Fibroblast of villous mesenchyme (primary cell): ENCODE measurements at regions not wholly inside any gene's neighbourhood (a gene's known extent, or its start where the extent isn't known, plus 50 kb on each side); places are given as distances from the start of the nearest gene placed in this dataset.

Experiments used
- DNase-seq: peaks from one replicate; pipeline ENCODE4 v3.0.0-alpha.2; 2010; ENCODE audit warnings: low read depth
- H3K4me3 ChIP-seq: 2 replicates; pipeline ENCODE4 v1.5.1; 2011; ENCODE audit warnings: low read depth, mild to moderate bottlenecking, low read length
- CTCF ChIP-seq: IDR thresholded peaks from 2 replicates; pipeline ENCODE4 v1.5.1; 2012; ENCODE audit warnings: low read depth, mild to moderate bottlenecking, low read length; ENCODE audit not compliant: insufficient read depth

DNA sequence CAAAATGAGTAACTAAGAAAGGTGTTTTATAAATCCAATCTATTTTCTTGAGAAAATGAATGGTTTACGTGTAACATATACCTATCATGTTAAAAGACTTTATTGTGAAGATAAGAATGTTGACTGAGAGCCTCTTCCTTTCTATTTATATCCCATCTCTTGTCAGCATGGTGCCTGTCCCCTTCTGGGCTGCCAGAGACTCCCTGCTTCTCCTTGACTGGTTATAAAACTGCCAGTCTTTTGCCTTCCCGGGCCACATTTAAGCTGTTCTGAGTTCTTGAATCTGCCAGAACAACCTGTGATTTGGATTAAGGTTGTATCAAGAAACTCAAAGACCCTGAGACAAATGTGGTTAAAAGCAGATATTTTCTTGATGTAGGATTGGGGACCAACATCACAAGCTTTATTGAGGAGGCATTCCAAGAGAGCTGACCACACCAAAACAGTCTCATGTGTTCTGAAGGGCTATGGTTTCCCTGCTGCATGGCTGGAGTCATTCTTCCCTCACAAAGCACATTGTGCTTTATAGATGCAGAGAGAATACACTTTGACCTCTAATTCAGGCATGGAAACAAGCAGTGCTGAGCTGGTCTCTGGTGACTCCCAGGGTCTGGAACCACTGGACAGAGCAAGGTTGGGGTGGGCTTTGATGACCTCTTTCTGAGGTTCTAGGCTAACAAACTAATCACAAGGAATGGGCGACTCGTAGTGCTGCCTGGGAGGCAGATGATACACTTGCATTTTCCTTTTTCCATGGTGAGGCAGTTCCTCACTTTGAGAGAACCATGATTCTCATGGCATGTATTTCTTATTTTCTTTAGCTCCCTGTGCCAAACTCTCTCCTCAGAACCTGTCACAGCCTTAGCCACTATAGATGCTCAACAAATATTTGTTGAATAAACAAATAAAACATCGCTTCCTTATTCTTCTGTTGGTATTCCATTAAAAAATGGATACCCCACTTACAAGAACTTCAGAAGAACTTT lies 205.0 kb upstream of the PREP start:
- no peak for TF ChIP-seq CTCF
- peak; percentile 32 for DNase-seq
- no peak overlapping the region for H3K4me3 ChIP-seq

DNA sequence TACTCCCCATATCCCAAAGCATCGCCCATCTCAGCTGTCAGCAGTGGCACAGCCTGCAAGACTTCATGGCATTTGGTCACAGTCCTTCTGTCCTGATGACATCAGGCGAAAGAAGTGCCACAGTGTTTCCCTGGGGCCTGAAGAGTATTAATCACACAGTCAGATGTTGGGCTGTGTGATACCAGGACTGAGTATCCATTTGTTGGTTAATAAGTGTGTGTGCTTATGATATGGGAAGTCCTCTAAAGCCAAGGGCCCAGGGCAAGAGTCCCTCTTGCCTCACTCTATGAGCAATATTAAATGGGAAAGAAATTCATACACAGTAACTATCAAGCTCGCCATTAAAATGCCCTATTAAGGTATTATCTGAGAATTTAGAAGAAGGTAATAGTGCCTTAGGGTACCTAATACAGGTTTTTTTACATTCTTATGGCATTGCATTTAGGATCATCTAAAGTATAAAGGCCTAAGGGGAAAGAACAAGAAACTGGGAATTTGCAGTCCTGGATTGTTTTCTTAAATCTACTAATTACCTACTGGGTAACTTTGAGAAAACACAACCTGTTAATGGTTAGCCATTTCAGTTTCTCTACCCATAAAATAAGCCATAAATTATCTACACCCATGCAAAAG lies 204.1 kb upstream of the PREP start:
- TF ChIP-seq CTCF, result no peak

DNA sequence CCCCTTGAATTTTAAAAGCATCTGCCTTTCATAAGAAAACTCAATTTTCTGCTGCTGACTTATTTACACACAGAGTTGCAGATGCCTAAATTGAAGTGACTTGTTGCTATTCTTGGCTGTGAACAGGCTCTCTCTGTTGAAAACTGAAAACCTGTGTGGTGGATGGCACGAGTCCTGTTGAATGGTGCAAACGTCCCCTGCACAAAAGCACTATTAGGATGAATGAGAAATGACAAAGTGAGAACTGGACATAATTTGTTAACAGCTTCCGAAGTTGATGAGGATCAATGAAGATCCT lies 201.7 kb upstream of the PREP start:
- DNase-seq, result no peak
- TF ChIP-seq CTCF, result no peak
- no peak overlapping the region for H3K4me3 ChIP-seq

More for the DNA sequence above, 204.1 kb upstream of the PREP start:
- DNase-seq, result no peak
- no peak overlapping the region for H3K4me3 ChIP-seq

- no peak for TF ChIP-seq CTCF
- no peak overlapping the region for H3K4me3 ChIP-seq
- DNase-seq, result peak; percentile 98
Observed at GRCh38 chr6:105603788-105604586, 201.1 kb upstream of the PREP start.

DNA sequence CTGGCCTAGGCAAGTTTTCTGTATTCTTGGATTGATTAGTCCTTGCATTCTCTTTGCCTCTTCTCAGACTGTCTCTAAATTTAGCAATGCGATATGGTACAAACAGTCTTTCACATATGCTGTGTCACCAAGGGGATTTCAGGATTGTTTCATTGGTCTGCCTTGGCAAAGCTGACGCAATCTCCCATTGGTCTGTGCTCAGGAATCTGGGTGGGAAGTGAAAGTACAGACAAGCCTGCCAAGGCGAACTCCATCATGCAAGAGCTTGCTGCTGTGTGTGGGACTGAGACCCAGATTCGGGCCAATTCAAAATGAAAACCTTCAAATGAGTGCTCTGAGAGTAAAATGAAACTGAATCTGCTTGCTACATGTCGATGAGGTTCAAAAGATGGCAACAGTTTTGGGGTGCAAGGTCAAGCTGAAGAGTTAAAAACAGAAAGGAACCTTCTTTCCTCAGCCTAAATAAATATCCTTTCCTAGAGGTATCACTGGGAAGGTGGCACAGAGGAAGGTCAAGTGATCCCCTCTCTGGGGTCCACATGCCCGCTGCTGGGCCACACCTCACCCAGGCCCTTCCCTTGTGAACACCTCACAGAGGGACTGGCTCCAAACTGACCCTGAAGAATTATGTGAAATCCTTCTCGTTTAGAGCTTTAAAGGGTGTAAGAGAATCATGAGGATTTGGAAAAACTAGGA lies 198.8 kb upstream of the PREP start:
- no peak overlapping the region for H3K4me3 ChIP-seq
- peak; percentile 99 for DNase-seq
- no peak for TF ChIP-seq CTCF
